Mammary epithelial cell (primary cell): ENCODE measurements at regions not wholly inside any gene's neighbourhood (a gene's known extent, or its start where the extent isn't known, plus 50 kb on each side); places are given as distances from the start of the nearest gene placed in this dataset.

ENCODE experiments used
- CTCF ChIP-seq, 2 donors: IDR thresholded peaks in 1 of 2; conservative IDR thresholded peaks in 1 of 2; 2 replicates each; pipeline ENCODE4 v1.5.1; 2011 to 2012; ENCODE audit warnings: inconsistent platforms in 2 of 2, low read length in 2 of 2, mild to moderate bottlenecking in 2 of 2, control low read depth in 1 of 2, low read depth in 1 of 2; ENCODE audit not compliant: insufficient read depth in 1 of 2; ENCODE audit errors: extremely low read depth in 1 of 2
- EZH2 ChIP-seq: IDR thresholded peaks from 2 replicates; pipeline ENCODE4 v1.6.1; 2012; ENCODE audit warnings: low read length, inconsistent platforms, borderline replicate concordance

- TF ChIP-seq CTCF (conservative IDR thresholded peaks at IDR 0.05 in 1 of 2, IDR thresholded peaks at IDR 0.05 in 1 of 2; ENCODE audit: extremely low read depth in 1 of 2, insufficient read depth in 1 of 2, low read depth in 1 of 2, low read length in 2 of 2) (no peak), EZH2 (no peak)
Measured at GRCh38 chr5:143606043-143606752, 202.7 kb upstream of the NR3C1 start.
